HEK293 (cell line): ENCODE measurements at regions not wholly inside any gene's neighbourhood (a gene's known extent, or its start where the extent isn't known, plus 50 kb on each side); places are given as distances from the start of the nearest gene placed in this dataset.
"Not testable (repeated sequence)": the region's sequence is repeated elsewhere in the genome, so short reads cannot be mapped to it uniquely, and the experiment has no call there.

Experiments used
- CTCF ChIA-PET: fragments of 350-600 bp; formaldehyde crosslinking; extraction: SDS; loops from one replicate; lab custom pipeline; 2021; ENCODE audit warnings: antibody characterized with exemption; lab: Yijun Ruan, JAX
- POLR2A ChIA-PET: fragments of 300-600 bp; formaldehyde crosslinking; extraction: SDS; loops from one replicate; lab custom pipeline; 2020; ENCODE audit warnings: antibody characterized with exemption, inconsistent platforms; lab: Yijun Ruan, JAX
- H3K27ac ChIP-seq: fragments of 200-500 bp; sonication (Bioruptor generic); 2 replicates; pipeline ENCODE4 v1.5.1; 2014; ENCODE audit warnings: low read depth, low read length, control low read depth, inconsistent platforms; ENCODE audit errors: extremely low read depth
- H3K36me3 ChIP-seq, 2 experiments: fragments of 200-500 bp in 1 of 2; sonication (Bioruptor generic) in 1 of 2; 1 replicate in 1 of 2; 2 replicates in 1 of 2; pipeline ENCODE4 v1.5.1; 2014 to 2017; ENCODE audit warnings: inconsistent platforms in 2 of 2, low read length in 2 of 2; ENCODE audit not compliant: control insufficient read depth in 2 of 2, insufficient read depth in 1 of 2
- H3K4me1 ChIP-seq: fragments of 200-500 bp; sonication (Bioruptor generic); 2 replicates; pipeline ENCODE4 v1.5.1; 2014; ENCODE audit warnings: mild to moderate bottlenecking, low read length, inconsistent platforms; ENCODE audit not compliant: control insufficient read depth, insufficient read depth
- H3K4me3 ChIP-seq: 2 replicates; pipeline ENCODE4 v1.5.1; 2011; ENCODE audit warnings: low read depth, mild to moderate bottlenecking, control low read depth, low read length, moderate library complexity
- H3K9me3 ChIP-seq: fragments of 200-500 bp; sonication (Bioruptor generic); 2 replicates; pipeline ENCODE4 v1.5.1; 2014; ENCODE audit warnings: low read depth, low read length, inconsistent platforms; ENCODE audit not compliant: control insufficient read depth, insufficient read depth
- KLF10 ChIP-seq: fragments of 450-650 bp; IDR thresholded peaks from 2 replicates; pipeline ENCODE4 v1.5.1; 2018; ENCODE audit warnings: missing biosample characterization, mild to moderate bottlenecking, missing genetic modification characterization
- ZBTB17 ChIP-seq: fragments of 450-650 bp; formaldehyde crosslinking; IDR thresholded peaks from 2 replicates; pipeline ENCODE4 v1.5.1; 2016; ENCODE audit warnings: missing biosample characterization, missing genetic modification characterization
- ZBTB21 ChIP-seq: fragments of 450-650 bp; formaldehyde crosslinking; IDR thresholded peaks from 2 replicates; pipeline ENCODE4 v1.5.1; 2017; ENCODE audit warnings: missing biosample characterization, missing genetic modification characterization
- ZBTB8A ChIP-seq: fragments of 450-650 bp; formaldehyde crosslinking; IDR thresholded peaks from 2 replicates; pipeline ENCODE4 v1.5.1; 2016; ENCODE audit warnings: missing biosample characterization, missing genetic modification characterization
- ZNF16 ChIP-seq: fragments of 450-650 bp; formaldehyde crosslinking; IDR thresholded peaks from 2 replicates; pipeline ENCODE4 v1.5.1; 2016; ENCODE audit warnings: low read depth, missing biosample characterization, missing genetic modification characterization
- ZNF174 ChIP-seq: fragments of 450-650 bp; formaldehyde crosslinking; IDR thresholded peaks from 2 replicates; pipeline ENCODE4 v1.5.0; 2017; ENCODE audit warnings: missing biosample characterization, mild to moderate bottlenecking, missing genetic modification characterization
- ZNF214 ChIP-seq: fragments of 450-650 bp; formaldehyde crosslinking; IDR thresholded peaks from 2 replicates; pipeline ENCODE4 v1.5.1; 2017; ENCODE audit warnings: missing biosample characterization, mild to moderate bottlenecking, missing genetic modification characterization, borderline replicate concordance
- ZNF280D ChIP-seq: fragments of 450-650 bp; formaldehyde crosslinking; IDR thresholded peaks from 2 replicates; pipeline ENCODE4 v1.5.1; 2016; ENCODE audit warnings: missing biosample characterization, missing genetic modification characterization
- ZNF623 ChIP-seq: fragments of 450-650 bp; formaldehyde crosslinking; IDR thresholded peaks from 2 replicates; pipeline ENCODE4 v1.5.1; 2016; ENCODE audit warnings: missing biosample characterization, missing genetic modification characterization
- TF ChIP-seq, protein P1 (sequence below): fragments of 450-650 bp; formaldehyde crosslinking; IDR thresholded peaks from 2 replicates; pipeline ENCODE4 v1.5.1; 2016; ENCODE audit warnings: missing biosample characterization, missing genetic modification characterization
- TF ChIP-seq, protein P2 (sequence below): fragments of 450-650 bp; formaldehyde crosslinking; IDR thresholded peaks from 2 replicates; pipeline ENCODE4 v1.5.1; 2016; ENCODE audit warnings: missing biosample characterization, missing genetic modification characterization, borderline replicate concordance

- TF ChIP-seq ZNF280D (tag by site-specific recombination) (no peak), ZBTB8A (tag by site-specific recombination) (no peak), ZBTB17 (tag by site-specific recombination) (no peak), ZNF174 (tag by site-specific recombination) (no peak)
Measured at GRCh38 chr6:106857771-106858652, 116.5 kb downstream of the CD24 start (continued).

DNA sequence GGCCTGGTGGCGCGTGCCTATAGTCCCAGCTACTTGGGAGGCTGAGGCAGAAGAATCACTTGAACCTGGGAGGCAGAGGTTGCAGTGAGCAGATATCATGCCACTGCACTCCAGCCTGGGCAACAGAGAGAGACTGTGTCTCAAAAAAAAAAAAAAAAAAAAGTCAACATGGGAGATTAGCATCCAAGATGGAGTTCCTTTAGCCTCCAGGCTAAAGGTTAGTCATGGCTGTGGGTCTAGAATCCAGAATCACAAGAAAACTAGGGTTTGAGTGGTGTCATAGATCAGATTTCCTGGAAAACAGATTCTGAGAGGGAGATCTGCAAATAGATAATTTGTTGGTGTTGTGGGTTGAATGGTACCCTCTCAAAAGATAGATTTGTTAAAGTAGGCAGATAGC, 117.2 kb downstream of the CD24 start:
- H3K4me1 ChIP-seq, H3K27ac ChIP-seq, H3K9me3 ChIP-seq, POLR2A ChIA-PET, H3K4me3 ChIP-seq, H3K36me3 ChIP-seq, CTCF ChIA-PET: not testable (repeated sequence)

GRCh38 chr6:106856227-106856874, 118.2 kb downstream of the CD24 start:
- no peaks in the 10 kb centered on the region for H3K4me1 ChIP-seq
- no peaks in the 10 kb centered on the region for H3K36me3 ChIP-seq
- no peaks in the 10 kb centered on the region for H3K9me3 ChIP-seq
- ChIA-PET CTCF (interaction anchor here (0.5 to 0.6 kb wide), 2 partner anchors 10 to 141 kb away, joined by 3 to 6 read pairs; no protein-coding TSS in a partner anchor), POLR2A (no interaction called here)
- TF ChIP-seq, protein P1, sequence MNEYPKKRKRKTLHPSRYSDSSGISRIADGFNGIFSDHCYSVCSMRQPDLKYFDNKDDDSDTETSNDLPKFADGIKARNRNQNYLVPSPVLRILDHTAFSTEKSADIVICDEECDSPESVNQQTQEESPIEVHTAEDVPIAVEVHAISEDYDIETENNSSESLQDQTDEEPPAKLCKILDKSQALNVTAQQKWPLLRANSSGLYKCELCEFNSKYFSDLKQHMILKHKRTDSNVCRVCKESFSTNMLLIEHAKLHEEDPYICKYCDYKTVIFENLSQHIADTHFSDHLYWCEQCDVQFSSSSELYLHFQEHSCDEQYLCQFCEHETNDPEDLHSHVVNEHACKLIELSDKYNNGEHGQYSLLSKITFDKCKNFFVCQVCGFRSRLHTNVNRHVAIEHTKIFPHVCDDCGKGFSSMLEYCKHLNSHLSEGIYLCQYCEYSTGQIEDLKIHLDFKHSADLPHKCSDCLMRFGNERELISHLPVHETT (tag by site-specific recombination) = no peak
- 0 out of 2 replicates have a peak, but pooled peaks have one; percentile 20 for TF ChIP-seq ZNF623
- no peak overlapping the region for H3K4me3 ChIP-seq
- no peak overlapping the region for H3K27ac ChIP-seq

DNA sequence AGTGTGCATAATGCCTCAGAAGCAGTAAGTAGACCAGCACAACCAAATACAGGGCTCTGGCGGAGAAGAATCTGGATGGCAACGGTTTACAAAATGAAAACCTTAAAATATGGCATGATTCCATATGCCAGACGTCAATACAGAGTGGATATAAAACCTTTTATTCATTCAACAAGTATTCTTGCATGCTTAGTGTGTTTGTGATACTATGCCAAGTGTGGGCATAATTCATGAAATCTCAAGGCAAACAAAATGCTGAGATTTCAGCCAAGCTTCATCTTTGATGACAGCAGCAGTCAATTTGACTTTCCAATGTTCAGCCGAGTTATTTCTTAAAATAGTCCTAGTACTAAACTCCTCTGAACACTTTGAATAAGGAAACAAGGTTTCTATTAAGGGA, 119.4 kb downstream of the CD24 start:
- POLR2A ChIA-PET = no interaction called here
- CTCF ChIA-PET = no interaction called here
- H3K36me3 ChIP-seq = no peaks in the 10 kb centered on the region
- TF ChIP-seq KLF10 (tag by site-specific recombination) (no peak), ZNF214 (tag by site-specific recombination) (no peak), ZNF16 (tag by site-specific recombination) (no peak), ZBTB21 (tag by site-specific recombination) (no peak)
- TF ChIP-seq, protein P2, sequence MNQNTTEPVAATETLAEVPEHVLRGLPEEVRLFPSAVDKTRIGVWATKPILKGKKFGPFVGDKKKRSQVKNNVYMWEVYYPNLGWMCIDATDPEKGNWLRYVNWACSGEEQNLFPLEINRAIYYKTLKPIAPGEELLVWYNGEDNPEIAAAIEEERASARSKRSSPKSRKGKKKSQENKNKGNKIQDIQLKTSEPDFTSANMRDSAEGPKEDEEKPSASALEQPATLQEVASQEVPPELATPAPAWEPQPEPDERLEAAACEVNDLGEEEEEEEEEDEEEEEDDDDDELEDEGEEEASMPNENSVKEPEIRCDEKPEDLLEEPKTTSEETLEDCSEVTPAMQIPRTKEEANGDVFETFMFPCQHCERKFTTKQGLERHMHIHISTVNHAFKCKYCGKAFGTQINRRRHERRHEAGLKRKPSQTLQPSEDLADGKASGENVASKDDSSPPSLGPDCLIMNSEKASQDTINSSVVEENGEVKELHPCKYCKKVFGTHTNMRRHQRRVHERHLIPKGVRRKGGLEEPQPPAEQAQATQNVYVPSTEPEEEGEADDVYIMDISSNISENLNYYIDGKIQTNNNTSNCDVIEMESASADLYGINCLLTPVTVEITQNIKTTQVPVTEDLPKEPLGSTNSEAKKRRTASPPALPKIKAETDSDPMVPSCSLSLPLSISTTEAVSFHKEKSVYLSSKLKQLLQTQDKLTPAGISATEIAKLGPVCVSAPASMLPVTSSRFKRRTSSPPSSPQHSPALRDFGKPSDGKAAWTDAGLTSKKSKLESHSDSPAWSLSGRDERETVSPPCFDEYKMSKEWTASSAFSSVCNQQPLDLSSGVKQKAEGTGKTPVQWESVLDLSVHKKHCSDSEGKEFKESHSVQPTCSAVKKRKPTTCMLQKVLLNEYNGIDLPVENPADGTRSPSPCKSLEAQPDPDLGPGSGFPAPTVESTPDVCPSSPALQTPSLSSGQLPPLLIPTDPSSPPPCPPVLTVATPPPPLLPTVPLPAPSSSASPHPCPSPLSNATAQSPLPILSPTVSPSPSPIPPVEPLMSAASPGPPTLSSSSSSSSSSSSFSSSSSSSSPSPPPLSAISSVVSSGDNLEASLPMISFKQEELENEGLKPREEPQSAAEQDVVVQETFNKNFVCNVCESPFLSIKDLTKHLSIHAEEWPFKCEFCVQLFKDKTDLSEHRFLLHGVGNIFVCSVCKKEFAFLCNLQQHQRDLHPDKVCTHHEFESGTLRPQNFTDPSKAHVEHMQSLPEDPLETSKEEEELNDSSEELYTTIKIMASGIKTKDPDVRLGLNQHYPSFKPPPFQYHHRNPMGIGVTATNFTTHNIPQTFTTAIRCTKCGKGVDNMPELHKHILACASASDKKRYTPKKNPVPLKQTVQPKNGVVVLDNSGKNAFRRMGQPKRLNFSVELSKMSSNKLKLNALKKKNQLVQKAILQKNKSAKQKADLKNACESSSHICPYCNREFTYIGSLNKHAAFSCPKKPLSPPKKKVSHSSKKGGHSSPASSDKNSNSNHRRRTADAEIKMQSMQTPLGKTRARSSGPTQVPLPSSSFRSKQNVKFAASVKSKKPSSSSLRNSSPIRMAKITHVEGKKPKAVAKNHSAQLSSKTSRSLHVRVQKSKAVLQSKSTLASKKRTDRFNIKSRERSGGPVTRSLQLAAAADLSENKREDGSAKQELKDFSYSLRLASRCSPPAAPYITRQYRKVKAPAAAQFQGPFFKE (tag by site-specific recombination) = no peak
- H3K27ac ChIP-seq = no peak overlapping the region
- H3K4me3 ChIP-seq = no peak overlapping the region
- no peaks in the 10 kb centered on the region for H3K4me1 ChIP-seq
- H3K9me3 ChIP-seq = no peaks in the 10 kb centered on the region
